HEK293 (cell line): ENCODE measurements at regions not wholly inside any gene's neighbourhood (a gene's known extent, or its start where the extent isn't known, plus 50 kb on each side); places are given as distances from the start of the nearest gene placed in this dataset.

Experiments used
- CTCF ChIA-PET: fragments of 350-600 bp; formaldehyde crosslinking; extraction: SDS; loops from one replicate; lab custom pipeline; 2021; ENCODE audit warnings: antibody characterized with exemption; lab: Yijun Ruan, JAX
- POLR2A ChIA-PET: fragments of 300-600 bp; formaldehyde crosslinking; extraction: SDS; loops from one replicate; lab custom pipeline; 2020; ENCODE audit warnings: antibody characterized with exemption, inconsistent platforms; lab: Yijun Ruan, JAX
- H3K27ac ChIP-seq: fragments of 200-500 bp; sonication (Bioruptor generic); 2 replicates; pipeline ENCODE4 v1.5.1; 2014; ENCODE audit warnings: low read depth, low read length, control low read depth, inconsistent platforms; ENCODE audit errors: extremely low read depth
- H3K36me3 ChIP-seq, 2 experiments: fragments of 200-500 bp in 1 of 2; sonication (Bioruptor generic) in 1 of 2; 1 replicate in 1 of 2; 2 replicates in 1 of 2; pipeline ENCODE4 v1.5.1; 2014 to 2017; ENCODE audit warnings: inconsistent platforms in 2 of 2, low read length in 2 of 2; ENCODE audit not compliant: control insufficient read depth in 2 of 2, insufficient read depth in 1 of 2
- H3K4me1 ChIP-seq: fragments of 200-500 bp; sonication (Bioruptor generic); 2 replicates; pipeline ENCODE4 v1.5.1; 2014; ENCODE audit warnings: mild to moderate bottlenecking, low read length, inconsistent platforms; ENCODE audit not compliant: control insufficient read depth, insufficient read depth
- H3K4me3 ChIP-seq: 2 replicates; pipeline ENCODE4 v1.5.1; 2011; ENCODE audit warnings: low read depth, mild to moderate bottlenecking, control low read depth, low read length, moderate library complexity
- H3K9me3 ChIP-seq: fragments of 200-500 bp; sonication (Bioruptor generic); 2 replicates; pipeline ENCODE4 v1.5.1; 2014; ENCODE audit warnings: low read depth, low read length, inconsistent platforms; ENCODE audit not compliant: control insufficient read depth, insufficient read depth
- GLIS2 ChIP-seq: fragments of 450-650 bp; formaldehyde crosslinking; IDR thresholded peaks from 2 replicates; pipeline ENCODE4 v1.5.1; 2016; ENCODE audit warnings: missing biosample characterization, missing genetic modification characterization
- REPIN1 ChIP-seq: fragments of 450-650 bp; formaldehyde crosslinking; IDR thresholded peaks from 2 replicates; pipeline ENCODE4 v1.5.1; 2017; ENCODE audit warnings: missing biosample characterization, missing genetic modification characterization, low read depth
- SP2 ChIP-seq: fragments of 450-650 bp; formaldehyde crosslinking; IDR thresholded peaks from 2 replicates; pipeline ENCODE4 v1.5.1; 2016; ENCODE audit warnings: missing biosample characterization, missing genetic modification characterization
- SP7 ChIP-seq: fragments of 450-650 bp; formaldehyde crosslinking; IDR thresholded peaks from 2 replicates; pipeline ENCODE4 v1.5.1; 2016; ENCODE audit warnings: missing biosample characterization, missing genetic modification characterization
- ZNF19 ChIP-seq: fragments of 450-650 bp; formaldehyde crosslinking; IDR thresholded peaks from 2 replicates; pipeline ENCODE4; 2016; ENCODE audit warnings: missing biosample characterization, missing genetic modification characterization, low read depth
- ZNF239 ChIP-seq: fragments of 450-650 bp; formaldehyde crosslinking; IDR thresholded peaks from 2 replicates; pipeline ENCODE4 v1.5.1; 2016; ENCODE audit warnings: missing biosample characterization, missing genetic modification characterization
- ZNF292 ChIP-seq: fragments of 450-650 bp; formaldehyde crosslinking; IDR thresholded peaks from 2 replicates; pipeline ENCODE4 v1.5.1; 2016; ENCODE audit warnings: low read depth, missing biosample characterization, missing genetic modification characterization, borderline replicate concordance
- ZNF404 ChIP-seq: fragments of 450-650 bp; formaldehyde crosslinking; IDR thresholded peaks from 2 replicates; pipeline ENCODE4 v1.5.1; 2017; ENCODE audit warnings: missing biosample characterization, missing genetic modification characterization
- ZNF510 ChIP-seq: fragments of 450-650 bp; formaldehyde crosslinking; IDR thresholded peaks from 2 replicates; pipeline ENCODE4 v1.5.1; 2018; ENCODE audit warnings: mild to moderate bottlenecking, missing genetic modification characterization, missing biosample characterization; ENCODE audit not compliant: insufficient replicate concordance
- ZNF514 ChIP-seq: fragments of 450-650 bp; formaldehyde crosslinking; IDR thresholded peaks from 2 replicates; pipeline ENCODE4 v1.5.1; 2016; ENCODE audit warnings: missing biosample characterization, missing genetic modification characterization
- ZNF530 ChIP-seq: fragments of 450-650 bp; formaldehyde crosslinking; IDR thresholded peaks from 2 replicates; pipeline ENCODE4 v1.5.1; 2016; ENCODE audit warnings: low read depth, missing biosample characterization, missing genetic modification characterization
- ZNF549 ChIP-seq: fragments of 450-650 bp; IDR thresholded peaks from 2 replicates; pipeline ENCODE4 v1.5.1; 2018; ENCODE audit warnings: missing biosample characterization, missing genetic modification characterization, mild to moderate bottlenecking, inconsistent platforms, moderate library complexity
- ZNF561 ChIP-seq: fragments of 450-650 bp; IDR thresholded peaks from 2 replicates; pipeline ENCODE4 v1.5.1; 2018; ENCODE audit warnings: missing biosample characterization, missing genetic modification characterization, borderline replicate concordance
- ZNF624 ChIP-seq: fragments of 450-650 bp; formaldehyde crosslinking; IDR thresholded peaks from 2 replicates; pipeline ENCODE4 v1.5.1; 2017; ENCODE audit warnings: missing biosample characterization, missing genetic modification characterization
- ZNF629 ChIP-seq: fragments of 450-650 bp; formaldehyde crosslinking; IDR thresholded peaks from 2 replicates; pipeline ENCODE4 v1.5.1; 2017; ENCODE audit warnings: missing biosample characterization, missing genetic modification characterization
- TF ChIP-seq, protein P1 (sequence below): fragments of 450-650 bp; formaldehyde crosslinking; IDR thresholded peaks from 2 replicates; pipeline ENCODE4 v1.5.1; 2016; ENCODE audit warnings: missing biosample characterization, missing genetic modification characterization
- TF ChIP-seq, protein P2 (sequence below): fragments of 450-650 bp; formaldehyde crosslinking; optimal IDR thresholded peaks from 2 replicates; pipeline ENCODE3; 2016; ENCODE audit warnings: missing biosample characterization, mild to moderate bottlenecking, missing genetic modification characterization
- TF ChIP-seq, protein P3 (sequence below): fragments of 450-650 bp; formaldehyde crosslinking; IDR thresholded peaks from 2 replicates; pipeline ENCODE4 v1.5.1; 2016; ENCODE audit warnings: missing biosample characterization, missing genetic modification characterization
- TF ChIP-seq, protein P4 (sequence below): fragments of 450-650 bp; formaldehyde crosslinking; IDR thresholded peaks from 2 replicates; pipeline ENCODE4 v1.5.1; 2016; ENCODE audit warnings: missing biosample characterization, missing genetic modification characterization, low read depth

DNA sequence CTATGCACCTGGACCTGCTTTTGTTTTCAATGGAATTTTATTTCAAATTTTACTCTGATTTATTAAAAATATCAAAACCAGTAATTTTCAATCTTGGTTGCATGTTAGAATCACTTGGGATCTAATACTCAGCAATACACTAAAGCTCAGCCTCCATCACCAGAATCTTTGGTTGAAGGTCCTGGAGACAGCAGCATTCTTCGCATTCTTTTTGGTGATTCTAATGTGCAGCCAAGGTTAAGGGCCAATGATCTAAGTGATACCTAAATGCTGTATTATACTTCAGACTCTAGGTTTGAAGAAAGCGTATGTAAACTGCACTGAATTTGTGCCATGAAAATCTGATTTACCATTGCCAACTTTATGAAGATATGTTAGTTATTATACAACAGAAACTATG lies 493.1 kb downstream of the XIRP2 start:
- H3K9me3 ChIP-seq, result no peaks in the 10 kb centered on the region
- TF ChIP-seq ZNF549 (tag by site-specific recombination) (no peak), ZNF514 (tag by site-specific recombination) (no peak), ZNF510 (tag by site-specific recombination) (no peak), ZNF561 (tag by site-specific recombination) (no peak), ZNF404 (no peak), ZNF19 (tag by site-specific recombination) (no peak), ZNF629 (tag by site-specific recombination) (no peak), SP2 (tag by site-specific recombination) (no peak), REPIN1 (tag by site-specific recombination) (no peak), ZNF292 (tag by site-specific recombination) (no peak), GLIS2 (tag by site-specific recombination) (no peak), ZNF239 (tag by site-specific recombination) (no peak), ZNF530 (tag by site-specific recombination) (no peak), SP7 (no peak), ZNF624 (no peak)
- TF ChIP-seq, protein P1, sequence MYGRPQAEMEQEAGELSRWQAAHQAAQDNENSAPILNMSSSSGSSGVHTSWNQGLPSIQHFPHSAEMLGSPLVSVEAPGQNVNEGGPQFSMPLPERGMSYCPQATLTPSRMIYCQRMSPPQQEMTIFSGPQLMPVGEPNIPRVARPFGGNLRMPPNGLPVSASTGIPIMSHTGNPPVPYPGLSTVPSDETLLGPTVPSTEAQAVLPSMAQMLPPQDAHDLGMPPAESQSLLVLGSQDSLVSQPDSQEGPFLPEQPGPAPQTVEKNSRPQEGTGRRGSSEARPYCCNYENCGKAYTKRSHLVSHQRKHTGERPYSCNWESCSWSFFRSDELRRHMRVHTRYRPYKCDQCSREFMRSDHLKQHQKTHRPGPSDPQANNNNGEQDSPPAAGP (tag by site-specific recombination), result no peak
- TF ChIP-seq, protein P2, sequence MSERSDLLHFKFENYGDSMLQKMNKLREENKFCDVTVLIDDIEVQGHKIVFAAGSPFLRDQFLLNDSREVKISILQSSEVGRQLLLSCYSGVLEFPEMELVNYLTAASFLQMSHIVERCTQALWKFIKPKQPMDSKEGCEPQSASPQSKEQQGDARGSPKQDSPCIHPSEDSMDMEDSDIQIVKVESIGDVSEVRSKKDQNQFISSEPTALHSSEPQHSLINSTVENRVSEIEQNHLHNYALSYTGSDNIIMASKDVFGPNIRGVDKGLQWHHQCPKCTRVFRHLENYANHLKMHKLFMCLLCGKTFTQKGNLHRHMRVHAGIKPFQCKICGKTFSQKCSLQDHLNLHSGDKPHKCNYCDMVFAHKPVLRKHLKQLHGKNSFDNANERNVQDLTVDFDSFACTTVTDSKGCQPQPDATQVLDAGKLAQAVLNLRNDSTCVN (tag by site-specific recombination), result no peak
- TF ChIP-seq, protein P3, sequence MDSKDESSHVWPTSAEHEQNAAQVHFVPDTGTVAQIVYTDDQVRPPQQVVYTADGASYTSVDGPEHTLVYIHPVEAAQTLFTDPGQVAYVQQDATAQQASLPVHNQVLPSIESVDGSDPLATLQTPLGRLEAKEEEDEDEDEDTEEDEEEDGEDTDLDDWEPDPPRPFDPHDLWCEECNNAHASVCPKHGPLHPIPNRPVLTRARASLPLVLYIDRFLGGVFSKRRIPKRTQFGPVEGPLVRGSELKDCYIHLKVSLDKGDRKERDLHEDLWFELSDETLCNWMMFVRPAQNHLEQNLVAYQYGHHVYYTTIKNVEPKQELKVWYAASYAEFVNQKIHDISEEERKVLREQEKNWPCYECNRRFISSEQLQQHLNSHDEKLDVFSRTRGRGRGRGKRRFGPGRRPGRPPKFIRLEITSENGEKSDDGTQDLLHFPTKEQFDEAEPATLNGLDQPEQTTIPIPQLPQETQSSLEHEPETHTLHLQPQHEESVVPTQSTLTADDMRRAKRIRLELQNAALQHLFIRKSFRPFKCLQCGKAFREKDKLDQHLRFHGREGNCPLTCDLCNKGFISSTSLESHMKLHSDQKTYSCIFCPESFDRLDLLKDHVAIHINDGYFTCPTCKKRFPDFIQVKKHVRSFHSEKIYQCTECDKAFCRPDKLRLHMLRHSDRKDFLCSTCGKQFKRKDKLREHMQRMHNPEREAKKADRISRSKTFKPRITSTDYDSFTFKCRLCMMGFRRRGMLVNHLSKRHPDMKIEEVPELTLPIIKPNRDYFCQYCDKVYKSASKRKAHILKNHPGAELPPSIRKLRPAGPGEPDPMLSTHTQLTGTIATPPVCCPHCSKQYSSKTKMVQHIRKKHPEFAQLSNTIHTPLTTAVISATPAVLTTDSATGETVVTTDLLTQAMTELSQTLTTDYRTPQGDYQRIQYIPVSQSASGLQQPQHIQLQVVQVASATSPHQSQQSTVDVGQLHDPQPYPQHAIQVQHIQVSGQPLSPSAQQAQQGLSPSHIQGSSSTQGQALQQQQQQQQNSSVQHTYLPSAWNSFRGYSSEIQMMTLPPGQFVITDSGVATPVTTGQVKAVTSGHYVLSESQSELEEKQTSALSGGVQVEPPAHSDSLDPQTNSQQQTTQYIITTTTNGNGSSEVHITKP (tag by site-specific recombination), result no peak
- TF ChIP-seq, protein P4, sequence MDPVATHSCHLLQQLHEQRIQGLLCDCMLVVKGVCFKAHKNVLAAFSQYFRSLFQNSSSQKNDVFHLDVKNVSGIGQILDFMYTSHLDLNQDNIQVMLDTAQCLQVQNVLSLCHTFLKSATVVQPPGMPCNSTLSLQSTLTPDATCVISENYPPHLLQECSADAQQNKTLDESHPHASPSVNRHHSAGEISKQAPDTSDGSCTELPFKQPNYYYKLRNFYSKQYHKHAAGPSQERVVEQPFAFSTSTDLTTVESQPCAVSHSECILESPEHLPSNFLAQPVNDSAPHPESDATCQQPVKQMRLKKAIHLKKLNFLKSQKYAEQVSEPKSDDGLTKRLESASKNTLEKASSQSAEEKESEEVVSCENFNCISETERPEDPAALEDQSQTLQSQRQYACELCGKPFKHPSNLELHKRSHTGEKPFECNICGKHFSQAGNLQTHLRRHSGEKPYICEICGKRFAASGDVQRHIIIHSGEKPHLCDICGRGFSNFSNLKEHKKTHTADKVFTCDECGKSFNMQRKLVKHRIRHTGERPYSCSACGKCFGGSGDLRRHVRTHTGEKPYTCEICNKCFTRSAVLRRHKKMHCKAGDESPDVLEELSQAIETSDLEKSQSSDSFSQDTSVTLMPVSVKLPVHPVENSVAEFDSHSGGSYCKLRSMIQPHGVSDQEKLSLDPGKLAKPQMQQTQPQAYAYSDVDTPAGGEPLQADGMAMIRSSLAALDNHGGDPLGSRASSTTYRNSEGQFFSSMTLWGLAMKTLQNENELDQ (tag by site-specific recombination), result no peak
- no peaks in the 10 kb centered on the region for H3K4me1 ChIP-seq
- CTCF ChIA-PET, result interaction anchor here (1.4 kb wide), 1 partner anchor 9 kb away, joined by 4 read pairs; no protein-coding TSS in a partner anchor
- no peak overlapping the region for H3K27ac ChIP-seq
- no peaks in the 10 kb centered on the region for H3K36me3 ChIP-seq
- H3K4me3 ChIP-seq, result no peak overlapping the region
- POLR2A ChIA-PET, result no interaction called here
